Omental fat pad (tissue), 3 donors: ENCODE measurements at regions not wholly inside any gene's neighbourhood (a gene's known extent, or its start where the extent isn't known, plus 50 kb on each side); places are given as distances from the start of the nearest gene placed in this dataset.

Experiments
- ATAC-seq: fragments of 150-250 bp; one replicate; pipeline ENCODE4 v1.9.1; 2016; ENCODE audit warnings: mild to moderate bottlenecking, moderate library complexity; ENCODE audit not compliant: low FRiP score
- DNase-seq: peaks from one replicate; pipeline ENCODE4 v3.0.0-alpha.2; 2019; ENCODE audit warnings: low spot score
- CTCF ChIP-seq, 3 donors: fragments of 450-650 bp; IDR thresholded peaks; one replicate each; pipeline ENCODE4 v1.5.1; 2016 to 2017; ENCODE audit warnings: antibody characterized with exemption in 3 of 3, mild to moderate bottlenecking in 3 of 3, moderate library complexity in 2 of 3

- no peak for ATAC-seq
- DNase-seq, result no peak
- no peak for TF ChIP-seq CTCF (IDR thresholded peaks at IDR 0.05)
Observed at GRCh38 chr18:980586-980985, 75.9 kb downstream of the ADCYAP1 start.

- DNase-seq (no peak), ATAC-seq (peak; percentile 28)
- no peak for TF ChIP-seq CTCF (IDR thresholded peaks at IDR 0.05)
Observed at GRCh38 chr18:984004-984403, 79.3 kb downstream of the ADCYAP1 start.

GRCh38 chr18:985212-985661 is 80.6 kb downstream of the ADCYAP1 start:
- DNase-seq (no peak), ATAC-seq (no peak)
- no peak for TF ChIP-seq CTCF (IDR thresholded peaks at IDR 0.05)

GRCh38 chr18:986051-986450 is 81.4 kb downstream of the ADCYAP1 start:
- TF ChIP-seq CTCF (IDR thresholded peaks at IDR 0.05), result no peak
- ATAC-seq (no peak), DNase-seq (no peak)

- no peak for TF ChIP-seq CTCF (IDR thresholded peaks at IDR 0.05)
- ATAC-seq, result no peak
- DNase-seq, result no peak
Observed at GRCh38 chr18:986552-986951, 81.9 kb downstream of the ADCYAP1 start.

GRCh38 chr18:987325-988186 is 82.9 kb downstream of the ADCYAP1 start:
- peak; percentile 94 for ATAC-seq
- DNase-seq, result no peak
- no peak for TF ChIP-seq CTCF (IDR thresholded peaks at IDR 0.05)

- DNase-seq (no peak), ATAC-seq (no peak)
- no peak for TF ChIP-seq CTCF (IDR thresholded peaks at IDR 0.05)
Observed at GRCh38 chr18:989425-989824, 84.8 kb downstream of the ADCYAP1 start.
